HL-60 (cell line): ENCODE measurements at regions not wholly inside any gene's neighbourhood (a gene's known extent, or its start where the extent isn't known, plus 50 kb on each side); places are given as distances from the start of the nearest gene placed in this dataset.

ENCODE experiments used
- DNase-seq, 2 experiments: peaks; one replicate each; pipeline ENCODE4 v3.0.0-alpha.2; 2010 to 2020; ENCODE audit warnings: low read depth in 1 of 2, low spot score in 1 of 2
- H3K27ac ChIP-seq: fragments of 250-450 bp; sonication (Bioruptor Pico); replicated peaks from 2 replicates; pipeline ENCODE4 v1.5.1; 2020; ENCODE audit warnings: mild to moderate bottlenecking, moderate library complexity
- H3K27me3 ChIP-seq: fragments of 250-450 bp; sonication (Bioruptor Pico); 2 replicates; pipeline ENCODE4 v1.5.1; 2021; ENCODE audit warnings: mild to moderate bottlenecking, moderate library complexity; ENCODE audit not compliant: insufficient read depth, poor library complexity, severe bottlenecking
- H3K4me3 ChIP-seq: replicated peaks from 2 replicates; pipeline ENCODE4 v1.5.1; 2011; ENCODE audit warnings: mild to moderate bottlenecking, control low read depth, low read length; ENCODE audit not compliant: insufficient read depth
- GABPA ChIP-seq: IDR thresholded peaks from 2 replicates; pipeline ENCODE4 v1.6.1; 2012; ENCODE audit warnings: low read depth
- POLR2AphosphoS5 ChIP-seq: IDR thresholded peaks from 2 replicates; pipeline ENCODE4 v1.6.1; 2012; ENCODE audit warnings: low read depth
- REST ChIP-seq: IDR thresholded peaks from 2 replicates; pipeline ENCODE4 v1.6.1; 2012; ENCODE audit warnings: low read depth; ENCODE audit not compliant: insufficient replicate concordance
- SPI1 ChIP-seq: IDR thresholded peaks from 2 replicates; pipeline ENCODE4 v1.6.1; 2012; ENCODE audit warnings: low read depth, mild to moderate bottlenecking, borderline replicate concordance
- TF ChIP-seq, protein P1 (sequence below): IDR thresholded peaks from one replicate; pipeline ENCODE4 v1.5.1; 2011; ENCODE audit warnings: low read length, control low read depth, inconsistent platforms; ENCODE audit not compliant: insufficient read depth

- H3K4me3 ChIP-seq, result no peak overlapping the region
- DNase-seq, result no peak
- TF ChIP-seq SPI1, result no peak
- no peak for TF ChIP-seq REST
- no peak for TF ChIP-seq POLR2AphosphoS5
- TF ChIP-seq, protein P1, sequence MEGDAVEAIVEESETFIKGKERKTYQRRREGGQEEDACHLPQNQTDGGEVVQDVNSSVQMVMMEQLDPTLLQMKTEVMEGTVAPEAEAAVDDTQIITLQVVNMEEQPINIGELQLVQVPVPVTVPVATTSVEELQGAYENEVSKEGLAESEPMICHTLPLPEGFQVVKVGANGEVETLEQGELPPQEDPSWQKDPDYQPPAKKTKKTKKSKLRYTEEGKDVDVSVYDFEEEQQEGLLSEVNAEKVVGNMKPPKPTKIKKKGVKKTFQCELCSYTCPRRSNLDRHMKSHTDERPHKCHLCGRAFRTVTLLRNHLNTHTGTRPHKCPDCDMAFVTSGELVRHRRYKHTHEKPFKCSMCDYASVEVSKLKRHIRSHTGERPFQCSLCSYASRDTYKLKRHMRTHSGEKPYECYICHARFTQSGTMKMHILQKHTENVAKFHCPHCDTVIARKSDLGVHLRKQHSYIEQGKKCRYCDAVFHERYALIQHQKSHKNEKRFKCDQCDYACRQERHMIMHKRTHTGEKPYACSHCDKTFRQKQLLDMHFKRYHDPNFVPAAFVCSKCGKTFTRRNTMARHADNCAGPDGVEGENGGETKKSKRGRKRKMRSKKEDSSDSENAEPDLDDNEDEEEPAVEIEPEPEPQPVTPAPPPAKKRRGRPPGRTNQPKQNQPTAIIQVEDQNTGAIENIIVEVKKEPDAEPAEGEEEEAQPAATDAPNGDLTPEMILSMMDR, result no peak
- no peak for TF ChIP-seq GABPA
- H3K27ac ChIP-seq, result no peak overlapping the region
- H3K27me3 ChIP-seq, result no peaks in the 10 kb centered on the region
Measured at GRCh38 chr5:74576941-74577456, 63.5 kb downstream of the ENC1 start.

- H3K27me3 ChIP-seq, result no peaks in the 10 kb centered on the region
- H3K4me3 ChIP-seq, result no peak overlapping the region
- no peak overlapping the region for H3K27ac ChIP-seq
- DNase-seq, result no peak
- no peak for TF ChIP-seq SPI1
- TF ChIP-seq, protein P1, result no peak
- no peak for TF ChIP-seq POLR2AphosphoS5
- TF ChIP-seq REST, result no peak
- no peak for TF ChIP-seq GABPA
Measured at GRCh38 chr5:74575741-74576538, 64.6 kb downstream of the ENC1 start.

- no peak for DNase-seq
- H3K27me3 ChIP-seq, result no peaks in the 10 kb centered on the region
- no peak overlapping the region for H3K27ac ChIP-seq
- TF ChIP-seq, protein P1, result no peak
- TF ChIP-seq GABPA (no peak), SPI1 (no peak), POLR2AphosphoS5 (no peak), REST (no peak)
- no peak overlapping the region for H3K4me3 ChIP-seq
Measured at GRCh38 chr5:74570250-74570649, 70.3 kb downstream of the ENC1 start.
